GM12872 (cell line): ENCODE measurements at regions not wholly inside any gene's neighbourhood (a gene's known extent, or its start where the extent isn't known, plus 50 kb on each side); places are given as distances from the start of the nearest gene placed in this dataset.

Source experiments
- TF ChIP-seq, protein P1 (sequence below): IDR thresholded peaks from 3 replicates; pipeline ENCODE4 v1.5.1; 2011; ENCODE audit warnings: low read depth, mild to moderate bottlenecking, low read length, moderate library complexity; ENCODE audit not compliant: insufficient read depth

GRCh38 chr2:207375207-207375875 is 154.4 kb upstream of the CREB1 start:
- TF ChIP-seq, protein P1, sequence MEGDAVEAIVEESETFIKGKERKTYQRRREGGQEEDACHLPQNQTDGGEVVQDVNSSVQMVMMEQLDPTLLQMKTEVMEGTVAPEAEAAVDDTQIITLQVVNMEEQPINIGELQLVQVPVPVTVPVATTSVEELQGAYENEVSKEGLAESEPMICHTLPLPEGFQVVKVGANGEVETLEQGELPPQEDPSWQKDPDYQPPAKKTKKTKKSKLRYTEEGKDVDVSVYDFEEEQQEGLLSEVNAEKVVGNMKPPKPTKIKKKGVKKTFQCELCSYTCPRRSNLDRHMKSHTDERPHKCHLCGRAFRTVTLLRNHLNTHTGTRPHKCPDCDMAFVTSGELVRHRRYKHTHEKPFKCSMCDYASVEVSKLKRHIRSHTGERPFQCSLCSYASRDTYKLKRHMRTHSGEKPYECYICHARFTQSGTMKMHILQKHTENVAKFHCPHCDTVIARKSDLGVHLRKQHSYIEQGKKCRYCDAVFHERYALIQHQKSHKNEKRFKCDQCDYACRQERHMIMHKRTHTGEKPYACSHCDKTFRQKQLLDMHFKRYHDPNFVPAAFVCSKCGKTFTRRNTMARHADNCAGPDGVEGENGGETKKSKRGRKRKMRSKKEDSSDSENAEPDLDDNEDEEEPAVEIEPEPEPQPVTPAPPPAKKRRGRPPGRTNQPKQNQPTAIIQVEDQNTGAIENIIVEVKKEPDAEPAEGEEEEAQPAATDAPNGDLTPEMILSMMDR, result no peak

DNA sequence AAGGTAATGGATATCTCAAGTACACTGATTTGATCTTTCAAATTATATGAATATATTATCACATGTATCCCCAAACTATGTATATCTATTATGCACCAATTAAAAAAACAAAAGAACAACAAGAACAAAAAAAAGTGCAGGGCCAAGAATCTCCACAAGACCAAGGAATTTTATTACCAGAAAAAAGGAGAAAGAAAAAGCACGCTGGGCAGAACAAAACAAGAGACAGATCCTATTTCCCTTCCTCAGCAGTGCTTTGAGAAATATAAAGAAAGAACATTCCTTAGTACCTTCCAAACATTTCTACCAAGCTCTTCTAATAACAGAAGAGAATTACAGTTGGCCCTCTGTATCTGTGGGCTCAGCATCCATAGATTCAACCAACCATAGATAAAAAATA is 144.7 kb upstream of the CREB1 start:
- TF ChIP-seq, protein P1, result no peak

GRCh38 chr2:207385903-207386302 is 143.9 kb upstream of the CREB1 start:
- TF ChIP-seq, protein P1, result no peak

DNA sequence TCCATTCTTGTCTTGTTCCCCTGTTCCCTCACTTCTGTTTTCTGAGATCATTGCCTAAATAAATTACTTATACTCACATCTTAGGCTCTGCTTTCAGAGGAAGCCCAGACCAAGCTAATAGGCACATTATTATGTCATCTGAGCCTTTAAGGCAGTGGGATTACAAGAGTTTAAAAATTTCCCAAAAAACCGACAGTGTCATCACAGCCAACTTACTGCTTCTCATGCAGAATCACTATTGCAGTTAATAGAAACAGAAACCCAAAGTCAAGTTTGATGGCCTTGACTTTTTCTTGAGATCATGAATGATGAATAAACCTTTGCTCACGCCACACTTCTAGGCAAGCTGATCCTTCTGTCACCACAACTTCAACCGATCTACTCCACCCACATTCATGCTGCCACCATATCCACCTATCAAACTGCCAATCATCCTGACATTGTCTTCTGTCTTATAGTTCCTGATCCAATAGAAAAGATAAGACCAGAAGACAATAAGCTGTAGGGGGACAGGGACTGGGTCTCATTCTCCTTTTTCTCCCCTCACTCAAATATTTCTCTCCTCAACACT is 142.7 kb upstream of the CREB1 start:
- TF ChIP-seq, protein P1, result no peak

DNA sequence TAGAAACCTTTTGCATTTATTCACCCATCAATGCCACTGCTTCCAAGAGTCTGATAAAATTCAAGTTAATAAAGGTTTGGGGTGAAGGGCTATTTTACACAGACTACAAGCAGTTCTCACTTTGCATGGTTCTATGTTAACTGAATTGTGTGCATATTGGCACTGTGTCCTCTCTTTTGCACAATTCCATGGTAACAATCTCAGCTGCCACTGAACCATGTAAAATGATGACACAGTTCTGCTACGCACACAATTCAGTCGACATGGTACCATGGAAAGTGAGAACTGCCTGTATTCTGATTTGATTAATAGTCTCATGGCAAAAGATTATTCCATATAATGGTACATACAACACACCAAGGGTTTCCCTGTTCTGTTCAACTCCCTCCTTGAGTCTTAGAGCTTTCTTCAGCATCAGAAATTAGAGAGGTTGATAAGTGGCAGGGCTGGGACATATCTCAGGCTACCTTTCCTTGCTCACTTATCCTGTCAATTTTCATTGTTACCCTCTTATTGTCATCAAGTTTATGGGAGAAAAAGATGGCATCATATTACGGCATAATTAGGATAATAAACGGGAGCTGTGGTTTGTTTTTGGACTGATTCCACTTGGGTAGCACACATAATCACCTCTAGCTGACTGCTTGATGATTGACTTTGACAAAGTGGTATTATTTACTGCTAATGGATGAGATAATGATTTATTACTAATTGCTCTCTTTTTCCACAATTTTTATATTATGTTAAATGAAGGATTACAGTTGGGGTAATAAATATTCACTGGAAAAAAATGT is 139.3 kb upstream of the CREB1 start:
- TF ChIP-seq, protein P1, result no peak

DNA sequence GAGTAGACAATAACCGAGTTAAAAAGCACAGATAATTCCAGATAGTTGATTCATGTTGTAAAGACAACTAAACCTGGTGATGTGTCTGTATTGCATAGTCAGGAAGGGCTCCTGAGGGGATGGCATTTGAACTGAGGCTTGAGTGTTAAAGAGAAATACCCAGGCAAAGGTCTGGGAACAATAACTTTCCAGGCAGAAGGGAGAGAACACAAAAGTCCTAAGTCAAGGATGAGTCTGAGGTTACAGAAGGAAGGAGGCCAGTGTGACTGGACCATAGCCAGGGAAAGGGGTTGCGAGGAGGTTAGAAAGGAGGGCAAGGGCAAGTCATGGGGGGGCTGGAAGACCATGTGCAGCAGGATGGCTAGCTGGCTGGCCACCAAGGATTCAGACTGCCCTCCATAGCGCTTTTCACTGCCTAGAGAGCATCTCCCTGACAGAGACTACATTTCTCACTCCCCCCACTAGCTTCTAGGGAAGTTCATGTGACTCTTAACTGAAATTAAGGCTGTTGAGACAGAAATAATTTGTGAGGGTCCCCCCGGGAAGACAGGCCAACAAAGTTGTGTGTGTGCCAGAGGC is 135.5 kb upstream of the CREB1 start:
- TF ChIP-seq, protein P1, result no peak
